Liver (tissue), 8 donors: ENCODE measurements at regions not wholly inside any gene's neighbourhood (a gene's known extent, or its start where the extent isn't known, plus 50 kb on each side); places are given as distances from the start of the nearest gene placed in this dataset.

Experiments
- DNase-seq: peaks from one replicate; pipeline ENCODE4 v3.0.0-alpha.2; 2017; ENCODE audit warnings: low spot score
- H3K27ac ChIP-seq, 2 donors: one replicate each; pipeline ENCODE4 v1.7.0; 2013; ENCODE audit warnings: inconsistent platforms in 2 of 2, low read length in 2 of 2, control low read depth in 1 of 2, low read depth in 1 of 2, mild to moderate bottlenecking in 1 of 2
- H3K27me3 ChIP-seq, 4 donors: one replicate each; pipeline versions ENCODE4 v1.6.1 to v1.7.0; 2013; ENCODE audit warnings: low read length in 3 of 4, inconsistent platforms in 1 of 4, mild to moderate bottlenecking in 1 of 4, moderate library complexity in 1 of 4; ENCODE audit not compliant: control insufficient read depth in 4 of 4, insufficient read depth in 4 of 4
- H3K36me3 ChIP-seq, 4 donors: one replicate each; pipeline versions ENCODE4 v1.6.1 to v1.7.0; 2013; ENCODE audit warnings: low read length in 3 of 4, mild to moderate bottlenecking in 3 of 4, low read depth in 1 of 4, moderate library complexity in 1 of 4; ENCODE audit not compliant: control insufficient read depth in 4 of 4, insufficient read depth in 3 of 4
- H3K4me1 ChIP-seq, 4 donors: one replicate each; pipeline versions ENCODE4 v1.6.1 to v1.7.0; 2013; ENCODE audit warnings: low read length in 3 of 4, mild to moderate bottlenecking in 3 of 4, moderate library complexity in 1 of 4; ENCODE audit not compliant: control insufficient read depth in 4 of 4, insufficient read depth in 4 of 4
- H3K4me3 ChIP-seq, 3 donors: one replicate each; pipeline versions ENCODE4 v1.6.1 to v1.7.0; 2013; ENCODE audit warnings: low read length in 3 of 3, control low read depth in 1 of 3, low read depth in 1 of 3, mild to moderate bottlenecking in 1 of 3
- H3K9ac ChIP-seq, 2 donors: one replicate each; pipeline ENCODE4 v1.7.0; 2013; ENCODE audit warnings: low read length in 2 of 2, mild to moderate bottlenecking in 2 of 2, moderate library complexity in 2 of 2, control low read depth in 1 of 2, low read depth in 1 of 2
- H3K9me3 ChIP-seq, 4 donors: one replicate each; pipeline versions ENCODE4 v1.6.1 to v1.7.0; 2013; ENCODE audit warnings: low read length in 3 of 4; ENCODE audit not compliant: control insufficient read depth in 4 of 4
- CTCF ChIP-seq: fragments of 150-350 bp; IDR thresholded peaks from 2 replicates; pipeline ENCODE4 v1.5.1; 2017; ENCODE audit warnings: improper control_type of control experiment, low read depth, low read length; ENCODE audit not compliant: missing input control
- EGR1 ChIP-seq, 2 donors: IDR thresholded peaks; 2 replicates each; pipeline ENCODE4 v1.6.1; 2016 to 2018; ENCODE audit warnings: antibody characterized with exemption in 2 of 2, low read depth in 2 of 2
- FOXA1 ChIP-seq: IDR thresholded peaks from 2 replicates; pipeline ENCODE4 v1.6.1; 2016; ENCODE audit warnings: antibody characterized with exemption
- FOXA2 ChIP-seq: IDR thresholded peaks from 2 replicates; pipeline ENCODE4 v1.6.1; 2016; ENCODE audit warnings: antibody characterized with exemption
- GABPA ChIP-seq, 2 donors: IDR thresholded peaks in 1 of 2; conservative IDR thresholded peaks in 1 of 2; 2 replicates each; pipeline ENCODE4 v1.6.1; 2016; ENCODE audit warnings: antibody characterized with exemption in 2 of 2, mild to moderate bottlenecking in 1 of 2, moderate library complexity in 1 of 2
- HNF4A ChIP-seq, 2 donors: conservative IDR thresholded peaks; 2 replicates each; pipeline ENCODE4 v1.6.1; 2016; ENCODE audit warnings: antibody characterized with exemption in 2 of 2, mild to moderate bottlenecking in 2 of 2
- HNF4G ChIP-seq: IDR thresholded peaks from 2 replicates; pipeline ENCODE4 v1.6.1; 2016; ENCODE audit warnings: antibody characterized with exemption
- JUND ChIP-seq, 2 donors: IDR thresholded peaks; 2 replicates each; pipeline ENCODE4 v1.6.1; 2016; ENCODE audit warnings: antibody characterized with exemption in 2 of 2
- NR2F2 ChIP-seq: IDR thresholded peaks from 2 replicates; pipeline ENCODE4 v1.6.1; 2016; ENCODE audit warnings: antibody characterized with exemption
- RAD21 ChIP-seq, 2 donors: IDR thresholded peaks; 2 replicates each; pipeline ENCODE4 v1.6.1; 2016; ENCODE audit warnings: antibody characterized with exemption in 2 of 2, mild to moderate bottlenecking in 2 of 2
- RXRA ChIP-seq, 2 donors: IDR thresholded peaks; 2 replicates each; pipeline ENCODE4 v1.6.1; 2017 to 2018; ENCODE audit warnings: antibody characterized with exemption in 2 of 2, mild to moderate bottlenecking in 1 of 2
- SP1 ChIP-seq: IDR thresholded peaks from 2 replicates; pipeline ENCODE4 v1.6.1; 2018; ENCODE audit warnings: antibody characterized with exemption, mild to moderate bottlenecking
- TAF1 ChIP-seq: conservative IDR thresholded peaks from 2 replicates; pipeline ENCODE4 v1.6.1; 2016; ENCODE audit warnings: antibody characterized with exemption, mild to moderate bottlenecking
- YY1 ChIP-seq: IDR thresholded peaks from 2 replicates; pipeline ENCODE4 v1.6.1; 2016; ENCODE audit warnings: antibody characterized with exemption, mild to moderate bottlenecking
- ZBTB33 ChIP-seq: IDR thresholded peaks from 2 replicates; pipeline ENCODE4 v1.6.1; 2016; ENCODE audit warnings: antibody characterized with exemption
- WGBS: extraction: QIAGEN DNeasy Blood & Tissue Kit; methylation state at CpG from one replicate; pipeline ENCODE4 v1.1.7; 2013; 5-methylcytosine and 5-hydroxymethylcytosine counted together
- TF ChIP-seq, protein P1 (sequence below): IDR thresholded peaks from 2 replicates; pipeline ENCODE4 v1.6.1; 2016; ENCODE audit warnings: antibody characterized with exemption, mild to moderate bottlenecking
- TF ChIP-seq, protein P2 (sequence below): IDR thresholded peaks from 2 replicates; pipeline ENCODE4 v1.6.1; 2016; ENCODE audit warnings: antibody characterized with exemption
- TF ChIP-seq, protein P3 (sequence below): IDR thresholded peaks from 2 replicates; pipeline ENCODE4 v1.6.1; 2016; ENCODE audit warnings: antibody characterized with exemption
- donor health status: healthy.
- donor health status: healthy.
- donor health status: healthy.
- donor health status: healthy.
- donor health status: healthy.

- H3K36me3 ChIP-seq = no peaks in the 10 kb centered on the region
- H3K4me3 ChIP-seq = no peak overlapping the region
- TF ChIP-seq YY1 (no peak), JUND (IDR thresholded peaks at IDR 0.05) (no peak), CTCF (no peak), ZBTB33 (no peak), RXRA (IDR thresholded peaks at IDR 0.05) (no peak), HNF4G (no peak), FOXA1 (no peak), GABPA (IDR thresholded peaks at IDR 0.05 in 1 of 2, conservative IDR thresholded peaks at IDR 0.05 in 1 of 2) (no peak), RAD21 (IDR thresholded peaks at IDR 0.05) (no peak), SP1 (no peak), HNF4A (conservative IDR thresholded peaks at IDR 0.05) (no peak), TAF1 (no peak), NR2F2 (no peak)
- TF ChIP-seq, protein P1, sequence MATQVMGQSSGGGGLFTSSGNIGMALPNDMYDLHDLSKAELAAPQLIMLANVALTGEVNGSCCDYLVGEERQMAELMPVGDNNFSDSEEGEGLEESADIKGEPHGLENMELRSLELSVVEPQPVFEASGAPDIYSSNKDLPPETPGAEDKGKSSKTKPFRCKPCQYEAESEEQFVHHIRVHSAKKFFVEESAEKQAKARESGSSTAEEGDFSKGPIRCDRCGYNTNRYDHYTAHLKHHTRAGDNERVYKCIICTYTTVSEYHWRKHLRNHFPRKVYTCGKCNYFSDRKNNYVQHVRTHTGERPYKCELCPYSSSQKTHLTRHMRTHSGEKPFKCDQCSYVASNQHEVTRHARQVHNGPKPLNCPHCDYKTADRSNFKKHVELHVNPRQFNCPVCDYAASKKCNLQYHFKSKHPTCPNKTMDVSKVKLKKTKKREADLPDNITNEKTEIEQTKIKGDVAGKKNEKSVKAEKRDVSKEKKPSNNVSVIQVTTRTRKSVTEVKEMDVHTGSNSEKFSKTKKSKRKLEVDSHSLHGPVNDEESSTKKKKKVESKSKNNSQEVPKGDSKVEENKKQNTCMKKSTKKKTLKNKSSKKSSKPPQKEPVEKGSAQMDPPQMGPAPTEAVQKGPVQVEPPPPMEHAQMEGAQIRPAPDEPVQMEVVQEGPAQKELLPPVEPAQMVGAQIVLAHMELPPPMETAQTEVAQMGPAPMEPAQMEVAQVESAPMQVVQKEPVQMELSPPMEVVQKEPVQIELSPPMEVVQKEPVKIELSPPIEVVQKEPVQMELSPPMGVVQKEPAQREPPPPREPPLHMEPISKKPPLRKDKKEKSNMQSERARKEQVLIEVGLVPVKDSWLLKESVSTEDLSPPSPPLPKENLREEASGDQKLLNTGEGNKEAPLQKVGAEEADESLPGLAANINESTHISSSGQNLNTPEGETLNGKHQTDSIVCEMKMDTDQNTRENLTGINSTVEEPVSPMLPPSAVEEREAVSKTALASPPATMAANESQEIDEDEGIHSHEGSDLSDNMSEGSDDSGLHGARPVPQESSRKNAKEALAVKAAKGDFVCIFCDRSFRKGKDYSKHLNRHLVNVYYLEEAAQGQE = no peak
- TF ChIP-seq, protein P2, sequence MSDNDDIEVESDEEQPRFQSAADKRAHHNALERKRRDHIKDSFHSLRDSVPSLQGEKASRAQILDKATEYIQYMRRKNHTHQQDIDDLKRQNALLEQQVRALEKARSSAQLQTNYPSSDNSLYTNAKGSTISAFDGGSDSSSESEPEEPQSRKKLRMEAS = no peak
- TF ChIP-seq, protein P3, sequence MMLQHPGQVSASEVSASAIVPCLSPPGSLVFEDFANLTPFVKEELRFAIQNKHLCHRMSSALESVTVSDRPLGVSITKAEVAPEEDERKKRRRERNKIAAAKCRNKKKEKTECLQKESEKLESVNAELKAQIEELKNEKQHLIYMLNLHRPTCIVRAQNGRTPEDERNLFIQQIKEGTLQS = no peak
- DNase-seq = no peak
- WGBS = 50% methylated on average over 2 of the region's 2 CpGs
- no peaks in the 10 kb centered on the region for H3K9me3 ChIP-seq
- no peaks in the 10 kb centered on the region for H3K27me3 ChIP-seq
- no peak overlapping the region for H3K9ac ChIP-seq
- no peaks in the 10 kb centered on the region for H3K4me1 ChIP-seq
- H3K27ac ChIP-seq = no peak overlapping the region
These were observed 766.8 kb upstream of the MAN1A1 start for GRCh38 chr6:120116343-120116742.

GRCh38 chr6:120112980-120113379 is 763.4 kb upstream of the MAN1A1 start:
- no peaks in the 10 kb centered on the region for H3K9me3 ChIP-seq
- TF ChIP-seq FOXA1 = no peak
- TF ChIP-seq RAD21 (IDR thresholded peaks at IDR 0.05) = no peak
- no peak for TF ChIP-seq FOXA2
- TF ChIP-seq HNF4G = no peak
- TF ChIP-seq RXRA (IDR thresholded peaks at IDR 0.05) = no peak
- no peak for TF ChIP-seq GABPA (IDR thresholded peaks at IDR 0.05 in 1 of 2, conservative IDR thresholded peaks at IDR 0.05 in 1 of 2)
- TF ChIP-seq NR2F2 = no peak
- TF ChIP-seq, protein P2 = no peak
- TF ChIP-seq, protein P1 = no peak
- no peak for TF ChIP-seq TAF1
- TF ChIP-seq ZBTB33 = no peak
- TF ChIP-seq EGR1 (IDR thresholded peaks at IDR 0.05; ENCODE audit: low read depth in 2 of 2) = no peak
- no peak for TF ChIP-seq YY1

More at GRCh38 chr6:120112980-120113379, 763.4 kb upstream of the MAN1A1 start:
- no peak overlapping the region for H3K27ac ChIP-seq
- no peaks in the 10 kb centered on the region for H3K36me3 ChIP-seq
- no peaks in the 10 kb centered on the region for H3K27me3 ChIP-seq
- no peak overlapping the region for H3K4me3 ChIP-seq
- H3K4me1 ChIP-seq = no peaks in the 10 kb centered on the region
- H3K9ac ChIP-seq = no peak overlapping the region
- DNase-seq = no peak
